Fibroblast of skin of left biceps (primary cell): ENCODE measurements at regions not wholly inside any gene's neighbourhood (a gene's known extent, or its start where the extent isn't known, plus 50 kb on each side); places are given as distances from the start of the nearest gene placed in this dataset.

ENCODE experiments used
- DNase-seq, 2 experiments: peaks; one replicate each; pipeline ENCODE4 v3.0.0-alpha.2; 2013; ENCODE audit warnings: low read depth in 2 of 2

- no peak for DNase-seq
Observed at GRCh38 chr10:121179006-121179405, 327.8 kb downstream of the WDR11 start.

- DNase-seq = no peak
Observed at GRCh38 chr10:121182219-121182618, 331.1 kb downstream of the WDR11 start.

- no peak for DNase-seq
Observed at GRCh38 chr10:121183236-121183635, 332.1 kb downstream of the WDR11 start.

GRCh38 chr10:121183707-121184106 is 332.5 kb downstream of the WDR11 start:
- no peak for DNase-seq

- DNase-seq = no peak
Observed at GRCh38 chr10:121185816-121186455, 334.8 kb downstream of the WDR11 start.

- no peak for DNase-seq
Observed at GRCh38 chr10:121187391-121187790, 336.2 kb downstream of the WDR11 start.

- no peak for DNase-seq
Observed at GRCh38 chr10:121188005-121188404, 336.8 kb downstream of the WDR11 start.

GRCh38 chr10:121189066-121189465 is 337.9 kb downstream of the WDR11 start:
- no peak for DNase-seq

GRCh38 chr10:121194696-121195523 is 343.7 kb downstream of the WDR11 start:
- no peak for DNase-seq

GRCh38 chr10:121195524-121195910 is 344.4 kb downstream of the WDR11 start:
- no peak for DNase-seq

GRCh38 chr10:121199081-121199480 is 347.9 kb downstream of the WDR11 start:
- DNase-seq = no peak

- DNase-seq = no peak
Observed at GRCh38 chr10:121205625-121206024, 354.5 kb downstream of the WDR11 start.

- DNase-seq = no peak
Observed at GRCh38 chr10:121211446-121211845, 360.3 kb downstream of the WDR11 start.

GRCh38 chr10:121213437-121213836 is 362.3 kb downstream of the WDR11 start:
- no peak for DNase-seq

- DNase-seq = no peak
Observed at GRCh38 chr10:121216295-121216694, 365.1 kb downstream of the WDR11 start.

GRCh38 chr10:121216721-121217181 is 365.6 kb downstream of the WDR11 start:
- DNase-seq = no peak

- no peak for DNase-seq
Observed at GRCh38 chr10:121217331-121217730, 366.2 kb downstream of the WDR11 start.

- no peak for DNase-seq
Observed at GRCh38 chr10:121221072-121221471, 369.9 kb downstream of the WDR11 start.

GRCh38 chr10:121221991-121222390 is 370.8 kb downstream of the WDR11 start:
- DNase-seq = no peak

- no peak for DNase-seq
Observed at GRCh38 chr10:121222842-121223241, 371.7 kb downstream of the WDR11 start.

GRCh38 chr10:121231079-121231478 is 367.2 kb downstream of the FGFR2 start:
- no peak for DNase-seq

- DNase-seq = no peak
Observed at GRCh38 chr10:121232494-121232893, 365.8 kb downstream of the FGFR2 start.

- no peak for DNase-seq
Observed at GRCh38 chr10:121235692-121236091, 362.6 kb downstream of the FGFR2 start.
